SK-N-SH (cell line): ENCODE measurements at regions not wholly inside any gene's neighbourhood (a gene's known extent, or its start where the extent isn't known, plus 50 kb on each side); places are given as distances from the start of the nearest gene placed in this dataset.

ENCODE experiments used
- CTCF ChIP-seq: fragments of 200-600 bp; sonication (generic); IDR thresholded peaks from 2 replicates; pipeline ENCODE4 v1.6.1; 2017; ENCODE audit warnings: antibody characterized with exemption, mild to moderate bottlenecking, moderate library complexity
- JUND ChIP-seq: IDR thresholded peaks from 2 replicates; pipeline ENCODE4 v1.4.0; 2012
- RFX5 ChIP-seq: IDR thresholded peaks from 2 replicates; pipeline ENCODE4 v1.6.1; 2012; ENCODE audit warnings: mild to moderate bottlenecking, improper control_type of control experiment, low read length

GRCh38 chrX:126030021-126030420 lies 136.1 kb downstream of the DCAF12L2 start:
- no peak for TF ChIP-seq CTCF
- no peak for TF ChIP-seq JUND
- TF ChIP-seq RFX5: no peak
